ENCODE measurements at regions not wholly inside any gene's neighbourhood (a gene's known extent, or its start where the extent isn't known, plus 50 kb on each side); places are given as distances from the start of the nearest gene placed in this dataset.

DNA sequence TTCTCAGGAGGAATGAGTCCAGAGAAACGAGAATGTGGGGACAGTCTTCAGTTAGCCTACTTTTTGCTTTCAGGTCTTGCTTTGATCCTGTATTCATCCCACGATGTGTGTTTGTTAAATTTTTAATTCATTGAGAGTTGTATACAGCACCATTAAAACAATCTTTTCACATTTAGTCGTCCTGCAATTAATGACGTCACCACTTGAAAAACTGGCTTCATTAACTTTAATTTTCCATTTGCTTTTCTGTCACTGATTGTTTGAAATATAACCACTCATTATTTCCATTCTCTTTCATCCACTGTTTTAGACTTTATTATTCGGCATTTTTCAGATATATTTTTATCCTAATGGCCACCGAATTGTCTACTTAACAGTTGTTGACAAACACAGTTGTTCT, 146.9 kb downstream of the TFEC start:
- Mint-ChIP-seq H3K36me3 (no peaks in the 10 kb centered on the region), H3K27ac (no peak overlapping the region), H3K9me3 (peaks cover 5% of the 10 kb centered on the region), H3K27me3 (peaks cover 3% of the 10 kb centered on the region), H3K4me1 (no peaks in the 10 kb centered on the region), H3K4me3 (no peak overlapping the region)

DNA sequence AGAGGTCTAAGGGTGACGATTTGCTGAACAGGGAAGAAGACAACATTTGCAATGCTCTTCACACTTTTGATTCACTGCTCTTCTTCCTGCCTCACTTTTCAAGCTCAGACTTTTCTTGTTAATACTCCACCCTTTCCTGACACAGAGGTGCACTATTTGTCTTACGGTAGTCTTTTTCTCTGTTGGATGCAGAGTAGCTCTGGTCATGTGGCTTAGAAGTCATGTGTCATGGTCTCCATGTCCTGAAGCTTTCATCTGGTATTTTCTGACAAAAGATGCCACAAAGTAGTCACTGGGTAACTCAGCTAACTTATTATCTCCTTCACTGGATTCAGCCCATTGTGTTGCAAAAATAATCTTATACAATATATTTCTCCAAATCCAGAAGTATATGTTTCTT, 149.1 kb downstream of the TFEC start:
- H3K4me1 Mint-ChIP-seq: no peaks in the 10 kb centered on the region
- no peak overlapping the region for H3K4me3 Mint-ChIP-seq
- H3K9me3 Mint-ChIP-seq: no peaks in the 10 kb centered on the region
- no peak overlapping the region for H3K27ac Mint-ChIP-seq
- H3K36me3 Mint-ChIP-seq: no peaks in the 10 kb centered on the region
- peaks cover 3% of the 10 kb centered on the region for H3K27me3 Mint-ChIP-seq

DNA sequence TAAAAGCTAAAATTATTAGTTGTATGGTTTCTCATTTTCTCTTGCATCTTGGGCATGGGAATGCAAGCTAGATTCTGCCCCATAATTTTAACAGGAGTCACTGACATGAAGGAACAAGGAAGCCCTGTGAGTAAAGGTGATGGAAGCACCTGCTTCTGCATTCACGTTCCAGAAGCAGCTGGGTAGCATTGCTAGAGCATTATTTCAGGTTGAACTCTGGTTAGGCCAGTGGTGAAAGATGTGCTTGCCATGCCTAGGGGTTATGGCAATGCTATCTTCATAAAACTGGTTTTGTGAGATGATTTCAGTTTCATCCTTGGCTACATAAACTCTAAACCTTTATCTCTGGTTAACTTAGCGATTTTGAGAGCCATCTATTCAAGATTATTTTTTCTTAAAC, 151.4 kb downstream of the TFEC start:
- no peaks in the 10 kb centered on the region for H3K9me3 Mint-ChIP-seq
- no peaks in the 10 kb centered on the region for H3K36me3 Mint-ChIP-seq
- peaks cover 5% of the 10 kb centered on the region for H3K27me3 Mint-ChIP-seq
- no peaks in the 10 kb centered on the region for H3K4me1 Mint-ChIP-seq
- H3K4me3 Mint-ChIP-seq: no peak overlapping the region
- no peak overlapping the region for H3K27ac Mint-ChIP-seq

DNA sequence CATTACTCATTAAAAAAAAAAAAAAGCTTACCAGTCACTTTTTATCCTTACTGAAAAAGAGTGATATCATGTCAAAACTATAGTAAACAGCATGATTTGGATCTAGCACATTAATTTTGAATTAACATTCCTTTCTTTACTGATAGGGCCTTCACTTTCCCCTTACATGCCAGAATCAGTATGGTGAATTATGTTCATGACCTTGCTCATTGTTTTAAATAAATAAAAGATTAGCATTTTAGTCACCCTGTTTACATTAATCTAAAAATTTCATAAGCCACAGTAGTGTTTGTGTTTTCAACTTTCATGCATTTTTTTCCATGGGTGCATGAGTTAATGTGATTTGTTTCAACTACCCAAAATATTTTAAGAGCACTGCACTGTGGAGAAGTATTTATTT, 160.8 kb downstream of the TFEC start:
- no peak overlapping the region for H3K27ac Mint-ChIP-seq
- no peaks in the 10 kb centered on the region for H3K36me3 Mint-ChIP-seq
- H3K27me3 Mint-ChIP-seq: no peaks in the 10 kb centered on the region

DNA sequence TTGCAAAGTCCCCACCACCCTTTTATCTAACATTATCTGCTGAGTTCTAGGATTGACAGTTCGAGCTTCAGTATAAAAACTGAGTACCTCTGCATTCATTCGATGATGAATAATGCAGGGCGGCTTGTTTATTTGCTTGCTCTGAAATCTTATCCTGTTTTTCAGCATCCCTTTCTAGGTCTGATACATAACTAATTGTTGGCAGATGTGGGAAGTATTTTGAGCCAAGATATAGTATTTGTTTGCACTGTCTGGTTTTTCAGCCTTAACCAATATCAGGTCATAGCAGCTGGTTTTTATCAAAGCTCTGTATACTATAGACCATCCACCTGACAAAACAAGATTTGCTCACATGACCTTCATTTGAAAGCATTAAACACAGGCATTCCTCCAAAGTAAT, 161.4 kb downstream of the TFEC start:
- H3K27me3 Mint-ChIP-seq: no peaks in the 10 kb centered on the region
- no peaks in the 10 kb centered on the region for H3K36me3 Mint-ChIP-seq
- H3K4me1 Mint-ChIP-seq: no peaks in the 10 kb centered on the region
- H3K27ac Mint-ChIP-seq: no peak overlapping the region
- no peak overlapping the region for H3K4me3 Mint-ChIP-seq
- H3K9me3 Mint-ChIP-seq: no peaks in the 10 kb centered on the region

More for the DNA sequence above, 160.8 kb downstream of the TFEC start:
- no peak overlapping the region for H3K4me3 Mint-ChIP-seq
- no peaks in the 10 kb centered on the region for H3K9me3 Mint-ChIP-seq
- H3K4me1 Mint-ChIP-seq: no peaks in the 10 kb centered on the region

DNA sequence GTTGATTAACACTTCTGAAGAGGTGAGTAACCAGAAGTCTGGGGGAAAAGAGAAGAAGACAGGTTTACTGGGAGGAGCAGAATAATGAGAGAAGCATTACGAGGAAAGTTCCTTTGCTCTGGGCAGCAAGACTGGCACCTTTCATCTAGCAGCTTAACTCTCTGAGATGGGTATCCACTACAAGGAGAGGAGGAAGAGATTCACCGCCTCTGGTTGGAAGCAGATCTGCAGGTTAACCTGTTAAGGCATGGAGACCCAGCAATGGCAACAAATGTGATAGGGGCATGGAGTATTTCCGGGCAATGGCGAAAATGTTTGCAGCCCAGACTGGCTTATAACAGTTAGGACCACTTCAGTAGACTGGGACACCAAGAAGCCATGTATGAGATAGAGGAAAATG, 162.2 kb downstream of the TFEC start:
- no peaks in the 10 kb centered on the region for H3K9me3 Mint-ChIP-seq
- no peaks in the 10 kb centered on the region for H3K4me1 Mint-ChIP-seq
- H3K36me3 Mint-ChIP-seq: no peaks in the 10 kb centered on the region

DNA sequence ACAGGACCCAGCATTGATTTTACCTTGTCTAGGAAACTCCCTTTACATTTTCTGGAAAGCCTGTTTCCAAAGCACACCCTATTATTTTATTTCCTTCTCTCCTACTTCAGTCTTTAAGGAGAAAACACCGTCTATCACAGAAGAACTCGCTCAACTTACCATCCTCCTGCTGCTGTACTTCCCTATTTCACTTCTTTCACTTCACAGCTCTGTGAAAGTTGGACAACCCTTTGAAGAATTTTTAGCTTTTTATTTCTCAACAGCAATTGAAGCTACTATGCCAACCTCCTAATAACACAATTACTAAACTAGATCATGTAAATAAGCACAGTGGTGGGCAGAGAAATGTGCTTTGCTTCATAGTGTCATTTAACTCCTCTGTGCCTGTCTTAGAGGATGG, 166.5 kb downstream of the TFEC start:
- no peaks in the 10 kb centered on the region for H3K27me3 Mint-ChIP-seq
- H3K9me3 Mint-ChIP-seq: no peaks in the 10 kb centered on the region
- H3K27ac Mint-ChIP-seq: no peak overlapping the region

More for the DNA sequence above, 162.2 kb downstream of the TFEC start:
- H3K27ac Mint-ChIP-seq: no peak overlapping the region
- no peaks in the 10 kb centered on the region for H3K27me3 Mint-ChIP-seq
- H3K4me3 Mint-ChIP-seq: no peak overlapping the region

DNA sequence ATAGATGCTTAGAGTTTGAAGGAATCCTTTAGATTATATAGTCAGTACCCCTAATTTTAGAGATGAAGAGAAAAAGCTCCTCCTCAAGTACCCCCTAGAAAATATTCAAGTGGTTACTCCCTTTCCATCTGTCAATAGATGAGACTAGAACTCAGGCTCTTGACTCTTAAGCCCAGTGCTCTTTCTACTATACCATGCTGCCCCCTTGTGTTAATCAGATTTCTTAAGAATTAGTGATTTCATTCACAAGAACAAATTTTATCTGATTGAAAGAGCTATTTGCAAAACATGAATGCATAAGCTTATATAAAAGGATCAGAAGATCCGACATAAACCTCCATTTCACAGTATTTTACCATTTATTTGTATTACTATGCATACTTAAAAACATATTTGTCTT, 179.3 kb downstream of the TFEC start:
- Mint-ChIP-seq H3K27me3 (no peaks in the 10 kb centered on the region), H3K4me1 (no peaks in the 10 kb centered on the region), H3K4me3 (no peak overlapping the region), H3K27ac (no peak overlapping the region), H3K36me3 (no peaks in the 10 kb centered on the region), H3K9me3 (no peaks in the 10 kb centered on the region)

More for the DNA sequence above, 166.5 kb downstream of the TFEC start:
- Mint-ChIP-seq H3K36me3 (no peaks in the 10 kb centered on the region), H3K4me3 (no peak overlapping the region), H3K4me1 (no peaks in the 10 kb centered on the region)

DNA sequence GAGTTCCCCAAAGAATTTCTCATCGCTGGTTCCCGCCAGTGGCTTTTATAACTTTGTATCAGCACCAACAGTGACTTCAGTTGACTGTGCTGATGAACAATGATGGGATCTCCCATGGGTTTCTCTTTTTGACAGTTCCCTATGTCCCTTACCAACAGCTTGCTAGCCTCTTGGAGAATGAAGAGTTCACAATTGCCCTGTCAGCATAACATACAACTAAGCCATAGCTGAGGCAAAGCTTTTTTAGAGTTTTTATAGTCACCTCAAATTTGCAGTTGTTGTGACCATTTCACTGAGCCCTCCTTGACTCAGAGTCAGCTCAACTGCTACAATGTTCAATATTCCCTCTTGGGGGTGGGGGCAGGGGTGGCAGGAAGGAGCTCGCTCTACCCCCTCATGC, 179.8 kb downstream of the TFEC start:
- H3K4me3 Mint-ChIP-seq: no peak overlapping the region
- no peak overlapping the region for H3K27ac Mint-ChIP-seq
- no peaks in the 10 kb centered on the region for H3K27me3 Mint-ChIP-seq
- H3K36me3 Mint-ChIP-seq: no peaks in the 10 kb centered on the region
- H3K9me3 Mint-ChIP-seq: no peaks in the 10 kb centered on the region
- H3K4me1 Mint-ChIP-seq: no peaks in the 10 kb centered on the region

DNA sequence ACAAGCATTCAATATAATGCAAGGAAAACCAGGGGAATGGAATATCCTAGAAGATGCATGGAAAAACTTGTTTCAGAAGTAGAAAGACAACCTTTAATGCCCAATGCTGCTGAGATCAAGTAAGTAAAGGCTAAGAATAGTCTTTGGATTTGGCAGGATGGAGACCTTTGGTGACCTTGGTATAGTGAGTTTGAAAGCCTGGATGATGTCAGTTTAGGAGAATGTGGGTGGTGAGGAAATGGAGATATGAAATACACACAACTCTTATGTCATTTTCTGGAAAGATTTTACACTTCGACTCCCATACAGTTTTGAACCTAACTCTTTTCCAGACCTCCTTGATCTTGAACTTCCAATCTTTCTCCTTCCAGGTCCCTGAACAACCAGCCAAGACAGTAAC, 185.7 kb downstream of the TFEC start:
- Mint-ChIP-seq H3K27me3 (no peaks in the 10 kb centered on the region), H3K4me1 (no peaks in the 10 kb centered on the region), H3K27ac (no peak overlapping the region), H3K36me3 (no peaks in the 10 kb centered on the region), H3K9me3 (no peaks in the 10 kb centered on the region), H3K4me3 (no peak overlapping the region)

DNA sequence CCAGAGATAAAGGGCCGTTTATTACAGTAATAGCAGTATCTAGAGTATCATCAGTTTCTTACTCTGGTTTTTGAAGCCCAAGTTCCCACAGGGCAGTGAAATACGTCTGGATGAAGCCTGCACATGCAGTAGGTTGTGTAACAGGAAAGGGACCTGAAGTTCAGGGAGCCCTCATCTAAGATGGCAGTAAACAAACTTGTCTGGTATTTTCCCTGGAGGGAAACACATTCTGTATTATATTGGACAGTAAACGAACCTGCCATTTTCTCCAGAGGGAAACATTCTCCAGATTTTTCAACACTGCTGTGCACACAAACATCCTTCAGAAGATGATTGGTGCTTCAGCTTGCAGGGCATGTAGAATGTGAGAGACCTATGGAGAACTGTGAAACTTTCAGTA, 189.9 kb downstream of the TFEC start:
- no peaks in the 10 kb centered on the region for H3K36me3 Mint-ChIP-seq
- H3K27ac Mint-ChIP-seq: no peak overlapping the region
- no peak overlapping the region for H3K4me3 Mint-ChIP-seq
- H3K9me3 Mint-ChIP-seq: no peaks in the 10 kb centered on the region
- H3K27me3 Mint-ChIP-seq: no peaks in the 10 kb centered on the region
- H3K4me1 Mint-ChIP-seq: no peaks in the 10 kb centered on the region

DNA sequence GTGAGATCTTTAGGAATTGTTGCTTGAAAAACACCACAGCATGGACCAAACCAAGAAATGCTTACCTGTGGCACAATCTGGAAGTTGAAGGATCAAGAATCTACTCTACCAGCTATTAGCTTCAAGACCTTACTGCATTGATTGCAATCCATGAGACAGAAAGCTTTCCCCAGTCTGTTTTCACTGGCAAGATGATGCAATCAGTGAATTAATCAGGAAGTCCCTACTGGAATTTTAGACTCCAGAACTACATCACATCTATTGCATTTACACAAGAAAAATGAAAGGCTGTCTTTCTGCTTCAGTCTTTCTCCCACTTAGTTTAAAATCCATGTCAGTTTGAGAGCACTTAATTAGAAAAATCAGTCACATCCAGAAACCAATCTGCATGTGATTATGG, 191.7 kb downstream of the TFEC start:
- Mint-ChIP-seq H3K9me3 (no peaks in the 10 kb centered on the region), H3K4me1 (no peaks in the 10 kb centered on the region), H3K4me3 (no peak overlapping the region), H3K27me3 (peaks cover 1% of the 10 kb centered on the region), H3K27ac (no peak overlapping the region), H3K36me3 (no peaks in the 10 kb centered on the region)

DNA sequence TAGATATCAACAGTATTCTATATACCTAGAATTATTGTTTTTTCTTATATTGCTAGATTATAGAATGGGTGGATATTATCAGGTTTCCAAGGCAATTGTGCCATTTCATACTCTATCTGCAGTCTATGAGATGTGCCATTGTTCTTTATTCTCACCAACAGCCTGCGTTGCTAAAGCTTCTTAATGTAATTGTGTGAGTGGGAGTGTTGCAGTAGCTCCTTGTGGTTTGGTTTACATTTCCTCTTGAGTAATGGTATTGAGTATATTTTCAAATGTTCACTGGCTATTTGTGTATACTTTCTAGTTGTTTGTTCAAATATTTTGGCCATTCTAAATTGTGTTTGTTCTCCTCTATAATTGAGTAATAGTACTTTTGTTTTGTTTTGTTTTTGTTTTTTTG, 199.2 kb downstream of the TFEC start:
- no peak overlapping the region for H3K27ac Mint-ChIP-seq
- H3K9me3 Mint-ChIP-seq: no peaks in the 10 kb centered on the region
- no peaks in the 10 kb centered on the region for H3K36me3 Mint-ChIP-seq
- H3K27me3 Mint-ChIP-seq: peaks cover 1% of the 10 kb centered on the region
- no peak overlapping the region for H3K4me3 Mint-ChIP-seq
- no peaks in the 10 kb centered on the region for H3K4me1 Mint-ChIP-seq

DNA sequence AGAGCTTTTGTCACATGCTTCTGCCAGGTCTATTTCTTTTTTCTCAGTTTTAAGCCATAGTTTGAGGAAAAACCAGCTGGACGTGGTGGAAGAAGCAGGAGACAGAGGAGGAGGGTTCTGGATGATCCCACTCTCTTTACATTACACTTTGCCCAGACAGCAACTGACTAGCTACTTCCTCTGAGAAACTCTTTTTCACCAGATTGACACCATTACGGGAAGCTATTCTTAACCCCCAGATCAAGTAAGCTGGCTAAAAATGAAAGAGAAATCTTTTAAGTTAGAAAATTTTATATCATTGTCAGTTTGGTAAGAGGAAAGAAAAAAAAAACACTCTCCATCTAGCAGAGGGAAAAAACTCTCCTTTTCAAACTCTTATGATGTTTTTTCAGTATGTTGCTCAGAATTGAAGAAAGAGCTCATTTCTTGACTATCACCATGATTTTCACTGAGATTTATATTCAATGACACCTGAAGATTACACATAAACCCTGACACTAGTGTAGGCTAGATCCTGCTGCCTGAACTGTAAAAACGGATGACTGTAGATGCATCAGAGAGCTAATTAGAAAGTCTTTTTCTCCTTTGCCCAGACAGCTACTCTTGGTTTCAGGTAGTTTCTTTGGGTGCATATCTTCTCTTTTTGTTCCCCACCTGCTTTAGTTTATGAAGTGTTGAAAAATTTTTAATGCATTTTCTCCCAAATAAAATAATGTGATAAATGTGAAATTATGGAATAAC, 203.1 kb downstream of the TFEC start:
- H3K27me3 Mint-ChIP-seq: no peaks in the 10 kb centered on the region
- H3K27ac Mint-ChIP-seq: no peak overlapping the region
- H3K4me3 Mint-ChIP-seq: no peak overlapping the region
- no peaks in the 10 kb centered on the region for H3K36me3 Mint-ChIP-seq
- H3K9me3 Mint-ChIP-seq: no peaks in the 10 kb centered on the region
- no peaks in the 10 kb centered on the region for H3K4me1 Mint-ChIP-seq

DNA sequence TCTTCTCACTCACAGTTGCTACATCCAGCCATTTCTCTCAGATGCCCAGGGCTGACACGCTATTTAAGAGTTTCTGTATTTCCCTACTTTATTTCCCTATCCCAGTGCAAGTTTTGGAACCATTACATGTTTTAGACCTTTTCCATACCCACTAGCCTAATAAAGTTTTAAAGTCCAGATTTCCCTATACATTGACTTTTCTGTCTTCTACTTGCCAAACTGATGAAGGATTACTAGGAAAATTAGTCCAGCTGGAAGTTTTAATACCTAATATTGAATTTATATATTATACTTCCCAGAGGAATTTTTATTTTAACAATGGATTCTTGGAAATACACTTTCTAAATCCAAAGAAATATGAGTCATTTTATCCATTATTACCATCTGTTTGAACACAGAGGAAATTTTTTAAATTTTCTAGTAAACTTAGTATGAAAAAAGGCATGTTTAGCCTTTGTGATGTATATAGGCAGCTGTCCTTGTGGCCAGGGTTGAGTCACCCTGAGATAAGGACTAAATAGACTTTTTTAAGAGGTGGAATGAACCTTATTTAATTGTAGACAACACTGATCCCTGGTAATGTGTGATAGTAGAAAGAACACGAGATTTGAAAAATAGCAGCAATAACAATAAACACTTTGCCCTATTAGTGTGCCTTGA, 205.0 kb downstream of the TFEC start:
- Mint-ChIP-seq H3K36me3 (no peaks in the 10 kb centered on the region), H3K27me3 (no peaks in the 10 kb centered on the region), H3K4me3 (no peak overlapping the region), H3K4me1 (no peaks in the 10 kb centered on the region), H3K27ac (no peak overlapping the region), H3K9me3 (no peaks in the 10 kb centered on the region)

DNA sequence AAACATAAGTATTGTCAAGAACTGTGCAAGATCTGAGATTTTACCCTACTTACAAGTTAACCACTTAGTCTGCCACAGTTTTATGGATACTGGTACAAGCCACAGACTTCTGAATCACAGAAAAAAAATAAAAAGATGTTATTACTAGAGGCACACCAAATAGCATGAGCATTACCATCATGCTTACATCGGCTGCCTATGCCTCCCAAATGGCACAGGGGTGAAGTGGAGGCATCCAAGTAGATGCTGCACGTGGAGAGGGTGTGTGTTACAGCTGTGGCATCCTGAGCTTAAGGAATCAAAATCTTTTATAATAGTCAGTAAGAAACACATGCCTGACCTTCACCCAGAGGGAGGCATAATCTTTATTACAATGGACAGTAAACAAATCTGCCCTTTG, 207.8 kb downstream of the TFEC start:
- H3K27ac Mint-ChIP-seq: no peak overlapping the region
- H3K27me3 Mint-ChIP-seq: no peaks in the 10 kb centered on the region
- no peaks in the 10 kb centered on the region for H3K9me3 Mint-ChIP-seq
- no peak overlapping the region for H3K4me3 Mint-ChIP-seq
- no peaks in the 10 kb centered on the region for H3K36me3 Mint-ChIP-seq
- H3K4me1 Mint-ChIP-seq: no peaks in the 10 kb centered on the region

DNA sequence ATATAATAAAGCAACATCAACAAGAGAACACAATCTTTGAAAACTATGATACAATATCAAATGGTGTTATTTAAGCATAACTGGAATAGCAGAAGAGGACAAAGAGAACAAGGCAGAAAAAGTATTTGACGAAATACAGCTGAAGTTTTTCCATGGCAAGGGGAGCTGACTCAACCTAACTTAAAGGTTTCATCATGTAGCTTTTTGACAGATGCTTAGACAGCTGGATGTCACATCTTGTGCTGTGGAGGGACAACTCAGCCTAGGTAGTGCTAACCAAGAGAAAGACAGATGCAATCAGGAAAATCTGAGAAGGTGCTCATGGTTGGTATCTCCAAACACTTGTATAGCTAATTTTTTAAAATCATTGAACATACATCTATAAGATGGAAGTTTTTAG, 208.2 kb downstream of the TFEC start:
- H3K27ac Mint-ChIP-seq: no peak overlapping the region
- H3K4me3 Mint-ChIP-seq: no peak overlapping the region
- H3K4me1 Mint-ChIP-seq: no peaks in the 10 kb centered on the region
- H3K36me3 Mint-ChIP-seq: no peaks in the 10 kb centered on the region
- H3K9me3 Mint-ChIP-seq: no peaks in the 10 kb centered on the region
- no peaks in the 10 kb centered on the region for H3K27me3 Mint-ChIP-seq

Measured in activated naive CD4-positive, alpha-beta T cell treated with anti-CD3 and anti-CD28 coated beads, Interleukin-2, amount 50 U/mL, for 24 hours (primary cell).